ENCODE measurements at regions not wholly inside any gene's neighbourhood (a gene's known extent, or its start where the extent isn't known, plus 50 kb on each side); places are given as distances from the start of the nearest gene placed in this dataset.

DNA sequence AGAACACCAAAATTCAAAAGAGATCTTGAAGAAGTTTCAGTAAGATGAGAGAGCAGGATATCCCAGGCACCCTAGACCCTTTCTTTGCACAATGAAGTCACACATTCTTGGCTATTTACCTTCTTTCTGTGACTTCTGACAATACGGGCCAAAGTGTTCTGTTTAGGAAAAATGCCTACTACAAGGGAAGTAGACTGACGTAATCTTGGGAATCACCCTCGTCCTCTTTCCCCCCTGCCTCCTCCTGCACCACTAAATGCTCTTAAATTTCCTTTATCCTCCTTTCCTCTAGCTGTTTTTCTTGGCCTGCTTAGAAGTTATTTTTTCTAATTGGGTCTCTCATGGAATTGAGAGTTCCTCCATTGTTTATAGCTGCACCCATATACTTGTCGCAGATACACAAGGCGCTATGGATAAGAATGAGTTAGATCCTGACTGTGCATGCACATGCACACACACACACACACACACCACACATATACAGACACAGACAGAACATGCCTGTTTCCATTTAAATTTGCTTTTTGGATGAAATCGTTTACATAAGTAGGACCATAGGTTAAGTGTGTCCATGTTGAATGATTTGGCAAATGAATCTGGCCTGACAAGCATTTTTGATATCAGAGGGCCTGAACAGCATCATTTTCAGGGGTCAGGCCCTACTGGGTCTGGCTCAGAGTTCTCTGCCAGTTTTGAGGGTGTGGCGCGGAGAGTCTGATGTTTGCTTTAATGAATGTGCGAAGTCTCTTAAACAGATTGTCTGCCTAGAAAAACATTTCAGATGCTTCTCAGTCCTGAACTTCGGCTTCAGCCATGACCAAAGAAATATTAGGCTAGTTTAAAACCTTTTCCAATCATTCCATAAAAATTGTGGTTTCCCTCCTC, 131.9 kb upstream of the NT5C1B start (continued):
- TF ChIP-seq, protein P1, sequence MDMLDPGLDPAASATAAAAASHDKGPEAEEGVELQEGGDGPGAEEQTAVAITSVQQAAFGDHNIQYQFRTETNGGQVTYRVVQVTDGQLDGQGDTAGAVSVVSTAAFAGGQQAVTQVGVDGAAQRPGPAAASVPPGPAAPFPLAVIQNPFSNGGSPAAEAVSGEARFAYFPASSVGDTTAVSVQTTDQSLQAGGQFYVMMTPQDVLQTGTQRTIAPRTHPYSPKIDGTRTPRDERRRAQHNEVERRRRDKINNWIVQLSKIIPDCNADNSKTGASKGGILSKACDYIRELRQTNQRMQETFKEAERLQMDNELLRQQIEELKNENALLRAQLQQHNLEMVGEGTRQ (IDR thresholded peaks at IDR 0.05; ENCODE audit: low read depth, low read length) = no peak
- TF ChIP-seq, protein P1 (CRISPR knock-in tag; IDR thresholded peaks at IDR 0.05; ENCODE audit: borderline replicate concordance) = no peak
- TF ChIP-seq, protein P2, sequence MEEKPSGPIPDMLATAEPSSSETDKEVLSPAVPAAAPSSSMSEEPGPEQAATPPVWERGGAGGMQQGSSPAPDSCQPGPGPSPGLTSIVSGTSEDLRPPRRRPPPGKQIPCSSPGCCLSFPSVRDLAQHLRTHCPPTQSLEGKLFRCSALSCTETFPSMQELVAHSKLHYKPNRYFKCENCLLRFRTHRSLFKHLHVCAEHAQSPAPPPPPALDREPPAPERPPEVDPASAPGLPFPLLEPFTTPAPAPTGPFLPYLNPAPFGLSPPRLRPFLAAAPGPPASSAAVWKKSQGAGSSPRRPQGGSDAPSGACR (CRISPR knock-in tag; IDR thresholded peaks at IDR 0.05) = no peak
- TF ChIP-seq, protein P3, sequence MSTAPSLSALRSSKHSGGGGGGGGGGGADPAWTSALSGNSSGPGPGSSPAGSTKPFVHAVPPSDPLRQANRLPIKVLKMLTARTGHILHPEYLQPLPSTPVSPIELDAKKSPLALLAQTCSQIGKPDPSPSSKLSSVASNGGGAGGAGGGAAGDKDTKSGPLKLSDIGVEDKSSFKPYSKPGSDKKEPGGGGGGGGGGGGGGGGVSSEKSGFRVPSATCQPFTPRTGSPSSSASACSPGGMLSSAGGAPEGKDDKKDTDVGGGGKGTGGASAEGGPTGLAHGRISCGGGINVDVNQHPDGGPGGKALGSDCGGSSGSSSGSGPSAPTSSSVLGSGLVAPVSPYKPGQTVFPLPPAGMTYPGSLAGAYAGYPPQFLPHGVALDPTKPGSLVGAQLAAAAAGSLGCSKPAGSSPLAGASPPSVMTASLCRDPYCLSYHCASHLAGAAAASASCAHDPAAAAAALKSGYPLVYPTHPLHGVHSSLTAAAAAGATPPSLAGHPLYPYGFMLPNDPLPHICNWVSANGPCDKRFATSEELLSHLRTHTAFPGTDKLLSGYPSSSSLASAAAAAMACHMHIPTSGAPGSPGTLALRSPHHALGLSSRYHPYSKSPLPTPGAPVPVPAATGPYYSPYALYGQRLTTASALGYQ (CRISPR knock-in tag; IDR thresholded peaks at IDR 0.05) = no peak
- no peak for TF ChIP-seq ZNF766 (CRISPR knock-in tag; IDR thresholded peaks at IDR 0.05; ENCODE audit: borderline replicate concordance)
